Glutamatergic neuron (in vitro differentiated cells): ENCODE measurements at regions not wholly inside any gene's neighbourhood (a gene's known extent, or its start where the extent isn't known, plus 50 kb on each side); places are given as distances from the start of the nearest gene placed in this dataset.

Experiments used
- DNase-seq: peaks from one replicate; pipeline ENCODE4 v3.0.0; 2022
- H3K27ac Mint-ChIP-seq: one replicate; pipeline ENCODE4 v1.8.0; 2020; ENCODE audit warnings: mild to moderate bottlenecking, mixed read lengths, inconsistent platforms; ENCODE audit not compliant: unreplicated experiment
- H3K27me3 Mint-ChIP-seq: one replicate; pipeline ENCODE4 v1.8.0; 2020; ENCODE audit warnings: mild to moderate bottlenecking, moderate library complexity, mixed read lengths, inconsistent platforms; ENCODE audit not compliant: unreplicated experiment
- H3K36me3 Mint-ChIP-seq: one replicate; pipeline ENCODE4 v1.8.0; 2020; ENCODE audit warnings: mild to moderate bottlenecking, mixed read lengths, inconsistent platforms; ENCODE audit not compliant: unreplicated experiment
- H3K4me1 Mint-ChIP-seq: one replicate; pipeline ENCODE4 v1.8.0; 2020; ENCODE audit warnings: mild to moderate bottlenecking, low read depth, mixed read lengths, inconsistent platforms; ENCODE audit not compliant: unreplicated experiment
- H3K4me3 Mint-ChIP-seq: one replicate; pipeline ENCODE4 v1.8.0; 2020; ENCODE audit warnings: mild to moderate bottlenecking, mixed read lengths, inconsistent platforms; ENCODE audit not compliant: unreplicated experiment
- H3K9me3 Mint-ChIP-seq: one replicate; pipeline ENCODE4 v1.8.0; 2020; ENCODE audit warnings: mild to moderate bottlenecking, moderate library complexity, mixed read lengths, inconsistent platforms; ENCODE audit not compliant: unreplicated experiment
- CTCF ChIP-seq: fragments of 200-600 bp; sonication (generic); IDR thresholded peaks from one replicate; pipeline ENCODE4 v1.5.0; 2021; ENCODE audit not compliant: partially characterized antibody, unreplicated experiment

GRCh38 chr5:82910905-82911304, 166.3 kb downstream of the TMEM167A start:
- no peak for DNase-seq
- Mint-ChIP-seq H3K9me3 (peaks cover 5% of the 10 kb centered on the region), H3K36me3 (peaks cover 11% of the 10 kb centered on the region), H3K27ac (no peak overlapping the region), H3K4me3 (no peak overlapping the region), H3K27me3 (peaks cover 3% of the 10 kb centered on the region), H3K4me1 (peaks cover 6% of the 10 kb centered on the region)
- no peak for TF ChIP-seq CTCF

- peaks cover 6% of the 10 kb centered on the region for H3K4me1 Mint-ChIP-seq
- peaks cover 2% of the 10 kb centered on the region for H3K27me3 Mint-ChIP-seq
- H3K9me3 Mint-ChIP-seq: peaks cover 3% of the 10 kb centered on the region
- H3K4me3 Mint-ChIP-seq: no peak overlapping the region
- no peak for DNase-seq
- TF ChIP-seq CTCF: no peak
- peaks cover 7% of the 10 kb centered on the region for H3K36me3 Mint-ChIP-seq
- no peak overlapping the region for H3K27ac Mint-ChIP-seq
Measured at GRCh38 chr5:82910491-82910890, 166.7 kb downstream of the TMEM167A start.

GRCh38 chr5:82909771-82910170, 167.4 kb downstream of the TMEM167A start:
- H3K36me3 Mint-ChIP-seq: no peaks in the 10 kb centered on the region
- no peak for TF ChIP-seq CTCF
- peaks cover 6% of the 10 kb centered on the region for H3K4me1 Mint-ChIP-seq
- H3K9me3 Mint-ChIP-seq: peaks cover 2% of the 10 kb centered on the region
- H3K4me3 Mint-ChIP-seq: no peak overlapping the region
- H3K27me3 Mint-ChIP-seq: no peaks in the 10 kb centered on the region
- H3K27ac Mint-ChIP-seq: no peak overlapping the region
- no peak for DNase-seq

- H3K36me3 Mint-ChIP-seq: peaks cover 12% of the 10 kb centered on the region
- no peak overlapping the region for H3K4me3 Mint-ChIP-seq
- peaks cover 2% of the 10 kb centered on the region for H3K9me3 Mint-ChIP-seq
- no peak for DNase-seq
- no peak overlapping the region for H3K27ac Mint-ChIP-seq
- H3K4me1 Mint-ChIP-seq: no peaks in the 10 kb centered on the region
- TF ChIP-seq CTCF: no peak
- no peaks in the 10 kb centered on the region for H3K27me3 Mint-ChIP-seq
Measured at GRCh38 chr5:82905986-82906385, 171.2 kb downstream of the TMEM167A start.

- no peak overlapping the region for H3K4me3 Mint-ChIP-seq
- no peak for TF ChIP-seq CTCF
- H3K9me3 Mint-ChIP-seq: peaks cover 2% of the 10 kb centered on the region
- no peak overlapping the region for H3K27ac Mint-ChIP-seq
- peaks cover 5% of the 10 kb centered on the region for H3K27me3 Mint-ChIP-seq
- DNase-seq: no peak
- no peaks in the 10 kb centered on the region for H3K4me1 Mint-ChIP-seq
- peaks cover 16% of the 10 kb centered on the region for H3K36me3 Mint-ChIP-seq
Measured at GRCh38 chr5:82901281-82901888, 175.8 kb downstream of the TMEM167A start.
